Psoas muscle (tissue), 7 donors: ENCODE measurements at regions not wholly inside any gene's neighbourhood (a gene's known extent, or its start where the extent isn't known, plus 50 kb on each side); places are given as distances from the start of the nearest gene placed in this dataset.

Source experiments
- ATAC-seq, 4 donors: fragments of 200-7000 bp; cut with Tn5 transposase; one replicate each; pipeline ENCODE4 v1.9.1; 2020; ENCODE audit warnings: moderate library complexity in 3 of 4, mild to moderate bottlenecking in 2 of 4
- DNase-seq, 2 donors: peaks; one replicate each; pipeline ENCODE4 v3.0.0-alpha.2; 2020
- H3K27ac ChIP-seq: fragments of 200-600 bp; one replicate; pipeline ENCODE4 v1.8.0; 2022
- H3K27me3 ChIP-seq, 3 donors: fragments of 200-600 bp in 1 of 3; one replicate each; pipeline versions ENCODE4 v1.6.1 to v1.8.0; 2013 to 2022; ENCODE audit warnings: low read length in 2 of 3, mild to moderate bottlenecking in 2 of 3, moderate library complexity in 1 of 3; ENCODE audit not compliant: insufficient read depth in 3 of 3
- H3K36me3 ChIP-seq, 2 donors: fragments of 200-600 bp in 1 of 2; one replicate each; pipeline versions ENCODE4 v1.6.1 to v1.8.0; 2013 to 2022; ENCODE audit warnings: low read depth in 1 of 2, mild to moderate bottlenecking in 1 of 2, moderate library complexity in 1 of 2; ENCODE audit not compliant: insufficient read depth in 1 of 2
- H3K4me1 ChIP-seq: fragments of 200-600 bp; one replicate; pipeline ENCODE4 v1.8.0; 2022
- H3K4me3 ChIP-seq: fragments of 200-600 bp; one replicate; pipeline ENCODE4 v1.8.0; 2022; ENCODE audit warnings: mild to moderate bottlenecking
- H3K9me3 ChIP-seq: fragments of 200-600 bp; one replicate; pipeline ENCODE4 v1.8.0; 2022
- WGBS, 3 donors: extraction: QIAGEN DNeasy Blood & Tissue Kit; methylation state at CpG; one replicate each; pipeline versions ENCODE4 v1.1.6 to v1.1.7; 2013; 5-methylcytosine and 5-hydroxymethylcytosine counted together
- intact Hi-C, 2 donors: fragments of 100-400 bp; cut with DNase I; formaldehyde crosslinking; loops; one replicate each; pipeline versions ENCODE4 v1.11.0 to v1.14.2; 2022
- TF ChIP-seq, protein P1 (sequence below): fragments of 200-600 bp; IDR thresholded peaks from one replicate; pipeline ENCODE4 v1.8.0; 2022; ENCODE audit warnings: antibody characterized with exemption
- donor health status: healthy with polysubstance abuse.
- donor health status: DM: no; HTN: no; CAD: no; lungs with moderate emphysema.
- donor health status: Bipolar disorder and iron deficiency.
- donor health status: healthy.
- donor health status: DM: yes; HTN: yes; CAD: no.
- donor health status: DM: no; HTN: no; CAD: no.
- donor health status: DM: yes; HTN: yes; CAD: no.

- no peaks in the 10 kb centered on the region for H3K4me1 ChIP-seq
- H3K27ac ChIP-seq, result no peak overlapping the region
- TF ChIP-seq, protein P1, sequence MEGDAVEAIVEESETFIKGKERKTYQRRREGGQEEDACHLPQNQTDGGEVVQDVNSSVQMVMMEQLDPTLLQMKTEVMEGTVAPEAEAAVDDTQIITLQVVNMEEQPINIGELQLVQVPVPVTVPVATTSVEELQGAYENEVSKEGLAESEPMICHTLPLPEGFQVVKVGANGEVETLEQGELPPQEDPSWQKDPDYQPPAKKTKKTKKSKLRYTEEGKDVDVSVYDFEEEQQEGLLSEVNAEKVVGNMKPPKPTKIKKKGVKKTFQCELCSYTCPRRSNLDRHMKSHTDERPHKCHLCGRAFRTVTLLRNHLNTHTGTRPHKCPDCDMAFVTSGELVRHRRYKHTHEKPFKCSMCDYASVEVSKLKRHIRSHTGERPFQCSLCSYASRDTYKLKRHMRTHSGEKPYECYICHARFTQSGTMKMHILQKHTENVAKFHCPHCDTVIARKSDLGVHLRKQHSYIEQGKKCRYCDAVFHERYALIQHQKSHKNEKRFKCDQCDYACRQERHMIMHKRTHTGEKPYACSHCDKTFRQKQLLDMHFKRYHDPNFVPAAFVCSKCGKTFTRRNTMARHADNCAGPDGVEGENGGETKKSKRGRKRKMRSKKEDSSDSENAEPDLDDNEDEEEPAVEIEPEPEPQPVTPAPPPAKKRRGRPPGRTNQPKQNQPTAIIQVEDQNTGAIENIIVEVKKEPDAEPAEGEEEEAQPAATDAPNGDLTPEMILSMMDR, result no peak
- WGBS, 3 donors, result 89 to 92% (median 91%) methylated on average over 8 of the region's 8 CpGs
- H3K4me3 ChIP-seq, result no peak overlapping the region
- H3K9me3 ChIP-seq, result no peaks in the 10 kb centered on the region
- no peaks in the 10 kb centered on the region for H3K36me3 ChIP-seq
- DNase-seq, result no peak
- intact Hi-C loops, result no loop called here
- no peak for ATAC-seq
- no peaks in the 10 kb centered on the region for H3K27me3 ChIP-seq
Measured at GRCh38 chr4:55253948-55254593, 92.0 kb upstream of the SRD5A3 start.

GRCh38 chr4:55255179-55255578 is 90.9 kb upstream of the SRD5A3 start:
- Histone ChIP-seq H3K9me3 (no peaks in the 10 kb centered on the region), H3K36me3 (no peaks in the 10 kb centered on the region), H3K27me3 (no peaks in the 10 kb centered on the region), H3K27ac (no peak overlapping the region), H3K4me1 (no peaks in the 10 kb centered on the region), H3K4me3 (no peak overlapping the region)
- 71 to 85% (median 80%) methylated on average over 1 of the region's 1 CpG for WGBS, 3 donors
- intact Hi-C loops, result no loop called here
- DNase-seq (no peak), ATAC-seq (no peak)
- TF ChIP-seq, protein P1, result no peak

DNA sequence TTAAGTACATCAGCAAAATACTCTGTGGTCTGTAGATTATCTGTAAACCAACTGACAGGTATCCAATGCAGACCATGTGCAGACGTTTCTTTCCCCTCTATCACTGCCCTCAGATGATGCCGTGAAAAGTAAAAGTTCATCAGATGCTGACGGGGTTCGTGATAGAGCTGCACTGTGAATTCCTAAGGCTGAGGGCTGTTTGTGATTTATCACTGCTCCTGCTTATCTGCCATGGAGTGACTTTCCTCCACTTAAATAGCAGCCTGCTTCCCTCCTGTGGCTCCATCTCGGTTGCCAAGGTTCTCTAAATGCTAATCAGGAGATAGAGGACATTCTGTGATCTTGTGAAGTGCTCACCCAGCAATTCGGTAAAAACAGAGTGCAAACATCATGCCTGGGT is 89.3 kb upstream of the SRD5A3 start:
- ATAC-seq, result no peak

DNA sequence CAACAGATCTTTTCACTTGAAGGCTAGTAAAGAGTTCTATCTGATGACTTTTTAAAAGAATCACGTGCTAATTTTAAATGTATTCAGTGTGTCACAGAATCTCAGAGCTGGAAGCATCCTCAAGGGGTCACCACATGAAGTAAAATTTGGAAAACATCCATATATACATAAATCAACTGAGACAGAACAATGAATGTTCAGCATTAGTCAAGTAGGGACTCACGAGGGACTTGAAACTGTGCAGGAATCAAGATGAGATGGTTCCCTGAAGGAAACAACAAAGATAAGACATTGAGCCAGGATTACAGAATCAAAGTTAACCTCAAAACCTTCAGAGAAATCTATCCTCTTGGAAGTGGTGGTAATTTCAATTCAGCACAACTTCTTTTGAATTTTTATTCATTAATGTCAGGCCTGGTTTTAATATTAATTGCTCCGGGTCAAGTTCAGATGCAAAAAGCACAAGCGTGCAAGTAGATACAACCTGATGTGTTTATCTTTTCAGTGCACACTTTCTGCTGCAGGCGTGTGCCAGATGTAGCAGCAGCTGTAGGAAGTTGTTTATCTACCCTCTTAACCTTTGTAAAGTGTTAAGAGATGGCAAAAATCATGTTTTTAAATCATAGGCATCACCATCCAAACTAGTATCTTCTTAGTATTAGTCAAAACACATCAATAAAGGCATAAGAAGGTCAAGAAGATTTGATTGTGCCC is 87.7 kb upstream of the SRD5A3 start:
- WGBS, 3 donors, result 44 to 55% (median 44%) methylated on average over 5 of the region's 5 CpGs
- no peaks in the 10 kb centered on the region for H3K4me1 ChIP-seq
- H3K4me3 ChIP-seq, result no peak overlapping the region
- DNase-seq, result no peak
- no peak for ATAC-seq
- TF ChIP-seq, protein P1, result no peak
- no peak overlapping the region for H3K27ac ChIP-seq
- H3K9me3 ChIP-seq, result no peaks in the 10 kb centered on the region
- no peaks in the 10 kb centered on the region for H3K27me3 ChIP-seq
- no peaks in the 10 kb centered on the region for H3K36me3 ChIP-seq
- intact Hi-C loops, result no loop called here

More for the DNA sequence above, 89.3 kb upstream of the SRD5A3 start:
- TF ChIP-seq, protein P1, result no peak
- Histone ChIP-seq H3K4me3 (no peak overlapping the region), H3K4me1 (no peaks in the 10 kb centered on the region), H3K9me3 (no peaks in the 10 kb centered on the region), H3K36me3 (no peaks in the 10 kb centered on the region), H3K27ac (no peak overlapping the region), H3K27me3 (no peaks in the 10 kb centered on the region)
- DNase-seq, result no peak
- WGBS, 3 donors, result 30 to 42% (median 34%) methylated on average over 6 of the region's 6 CpGs
- intact Hi-C loops, result no loop called here
